H1 (cell line): ENCODE measurements at regions not wholly inside any gene's neighbourhood (a gene's known extent, or its start where the extent isn't known, plus 50 kb on each side); places are given as distances from the start of the nearest gene placed in this dataset.

Source experiments
- MAFK ChIP-seq: IDR thresholded peaks from 2 replicates; pipeline ENCODE4 v1.6.1; 2012; ENCODE audit warnings: low read depth, mild to moderate bottlenecking, improper control_type of control experiment, low read length
- POLR2A ChIP-seq, 2 experiments: IDR thresholded peaks; 1 replicate in 1 of 2; 2 replicates in 1 of 2; pipeline ENCODE4 v1.6.1; 2011; ENCODE audit warnings: low read depth in 2 of 2, low read length in 2 of 2, mild to moderate bottlenecking in 2 of 2; ENCODE audit errors: control extremely low read depth in 1 of 2
- POU5F1 ChIP-seq: IDR thresholded peaks from 2 replicates; pipeline ENCODE4 v1.6.1; 2011; ENCODE audit warnings: low read depth, mild to moderate bottlenecking, low read length, moderate library complexity
- RXRA ChIP-seq: IDR thresholded peaks from 2 replicates; pipeline ENCODE4 v1.6.1; 2011; ENCODE audit warnings: low read depth, mild to moderate bottlenecking, low read length, moderate library complexity; ENCODE audit not compliant: insufficient read depth
- TF ChIP-seq, protein P1 (sequence below): fragments of 300-600 bp; sonication (generic); IDR thresholded peaks from 2 replicates; pipeline ENCODE4 v1.7.1; 2012; ENCODE audit warnings: low read length, moderate library complexity, mild to moderate bottlenecking, inconsistent platforms; ENCODE audit not compliant: insufficient replicate concordance
- TF ChIP-seq, protein P2 (sequence below), 3 experiments: IDR thresholded peaks; 1 replicate in 2 of 3; 2 replicates in 1 of 3; pipeline versions ENCODE4 v1.5.1 to v1.6.1; 2011; ENCODE audit warnings: low read length in 3 of 3, mild to moderate bottlenecking in 3 of 3, inconsistent platforms in 2 of 3, low read depth in 1 of 3, moderate library complexity in 1 of 3; ENCODE audit not compliant: insufficient read depth in 1 of 3; ENCODE audit errors: control extremely low read depth in 1 of 3
- TF ChIP-seq, protein P3 (sequence below): IDR thresholded peaks from 2 replicates; pipeline ENCODE4 v1.6.1; 2012; ENCODE audit warnings: inconsistent platforms

DNA sequence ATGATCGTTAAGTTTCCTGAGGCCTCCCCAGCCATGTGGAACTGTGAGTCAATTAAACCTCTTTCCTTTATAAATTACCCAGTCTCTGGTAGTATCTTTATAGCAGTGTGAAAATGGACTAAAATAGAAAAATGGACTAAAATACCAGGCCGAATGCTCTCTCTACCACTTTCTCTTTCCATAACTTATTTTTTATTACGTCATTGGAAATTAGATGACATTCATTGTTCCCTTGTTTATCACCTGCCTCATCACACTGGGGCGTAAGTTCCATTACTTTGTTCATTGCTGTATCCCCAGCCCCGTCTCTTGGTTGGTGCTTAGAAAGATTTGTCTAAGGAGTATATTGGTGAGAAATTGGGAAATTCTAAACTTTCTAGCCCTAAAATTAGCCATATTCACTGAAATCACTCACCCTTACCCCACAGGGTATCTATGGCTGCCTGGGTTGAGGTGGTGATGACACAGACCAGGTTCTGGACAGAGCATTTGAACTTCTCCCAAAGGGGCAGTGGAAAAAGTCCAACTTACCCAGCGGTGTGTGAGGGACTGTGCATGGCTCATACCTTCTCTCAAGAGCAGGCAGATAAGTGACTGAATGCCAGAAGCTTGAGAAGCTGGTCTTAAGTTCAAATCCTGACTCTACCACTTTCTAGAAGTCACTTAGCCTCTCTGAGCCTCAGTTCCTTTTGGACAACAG lies 50.9 kb upstream of the TP53I11 start (continued):
- TF ChIP-seq, protein P1, sequence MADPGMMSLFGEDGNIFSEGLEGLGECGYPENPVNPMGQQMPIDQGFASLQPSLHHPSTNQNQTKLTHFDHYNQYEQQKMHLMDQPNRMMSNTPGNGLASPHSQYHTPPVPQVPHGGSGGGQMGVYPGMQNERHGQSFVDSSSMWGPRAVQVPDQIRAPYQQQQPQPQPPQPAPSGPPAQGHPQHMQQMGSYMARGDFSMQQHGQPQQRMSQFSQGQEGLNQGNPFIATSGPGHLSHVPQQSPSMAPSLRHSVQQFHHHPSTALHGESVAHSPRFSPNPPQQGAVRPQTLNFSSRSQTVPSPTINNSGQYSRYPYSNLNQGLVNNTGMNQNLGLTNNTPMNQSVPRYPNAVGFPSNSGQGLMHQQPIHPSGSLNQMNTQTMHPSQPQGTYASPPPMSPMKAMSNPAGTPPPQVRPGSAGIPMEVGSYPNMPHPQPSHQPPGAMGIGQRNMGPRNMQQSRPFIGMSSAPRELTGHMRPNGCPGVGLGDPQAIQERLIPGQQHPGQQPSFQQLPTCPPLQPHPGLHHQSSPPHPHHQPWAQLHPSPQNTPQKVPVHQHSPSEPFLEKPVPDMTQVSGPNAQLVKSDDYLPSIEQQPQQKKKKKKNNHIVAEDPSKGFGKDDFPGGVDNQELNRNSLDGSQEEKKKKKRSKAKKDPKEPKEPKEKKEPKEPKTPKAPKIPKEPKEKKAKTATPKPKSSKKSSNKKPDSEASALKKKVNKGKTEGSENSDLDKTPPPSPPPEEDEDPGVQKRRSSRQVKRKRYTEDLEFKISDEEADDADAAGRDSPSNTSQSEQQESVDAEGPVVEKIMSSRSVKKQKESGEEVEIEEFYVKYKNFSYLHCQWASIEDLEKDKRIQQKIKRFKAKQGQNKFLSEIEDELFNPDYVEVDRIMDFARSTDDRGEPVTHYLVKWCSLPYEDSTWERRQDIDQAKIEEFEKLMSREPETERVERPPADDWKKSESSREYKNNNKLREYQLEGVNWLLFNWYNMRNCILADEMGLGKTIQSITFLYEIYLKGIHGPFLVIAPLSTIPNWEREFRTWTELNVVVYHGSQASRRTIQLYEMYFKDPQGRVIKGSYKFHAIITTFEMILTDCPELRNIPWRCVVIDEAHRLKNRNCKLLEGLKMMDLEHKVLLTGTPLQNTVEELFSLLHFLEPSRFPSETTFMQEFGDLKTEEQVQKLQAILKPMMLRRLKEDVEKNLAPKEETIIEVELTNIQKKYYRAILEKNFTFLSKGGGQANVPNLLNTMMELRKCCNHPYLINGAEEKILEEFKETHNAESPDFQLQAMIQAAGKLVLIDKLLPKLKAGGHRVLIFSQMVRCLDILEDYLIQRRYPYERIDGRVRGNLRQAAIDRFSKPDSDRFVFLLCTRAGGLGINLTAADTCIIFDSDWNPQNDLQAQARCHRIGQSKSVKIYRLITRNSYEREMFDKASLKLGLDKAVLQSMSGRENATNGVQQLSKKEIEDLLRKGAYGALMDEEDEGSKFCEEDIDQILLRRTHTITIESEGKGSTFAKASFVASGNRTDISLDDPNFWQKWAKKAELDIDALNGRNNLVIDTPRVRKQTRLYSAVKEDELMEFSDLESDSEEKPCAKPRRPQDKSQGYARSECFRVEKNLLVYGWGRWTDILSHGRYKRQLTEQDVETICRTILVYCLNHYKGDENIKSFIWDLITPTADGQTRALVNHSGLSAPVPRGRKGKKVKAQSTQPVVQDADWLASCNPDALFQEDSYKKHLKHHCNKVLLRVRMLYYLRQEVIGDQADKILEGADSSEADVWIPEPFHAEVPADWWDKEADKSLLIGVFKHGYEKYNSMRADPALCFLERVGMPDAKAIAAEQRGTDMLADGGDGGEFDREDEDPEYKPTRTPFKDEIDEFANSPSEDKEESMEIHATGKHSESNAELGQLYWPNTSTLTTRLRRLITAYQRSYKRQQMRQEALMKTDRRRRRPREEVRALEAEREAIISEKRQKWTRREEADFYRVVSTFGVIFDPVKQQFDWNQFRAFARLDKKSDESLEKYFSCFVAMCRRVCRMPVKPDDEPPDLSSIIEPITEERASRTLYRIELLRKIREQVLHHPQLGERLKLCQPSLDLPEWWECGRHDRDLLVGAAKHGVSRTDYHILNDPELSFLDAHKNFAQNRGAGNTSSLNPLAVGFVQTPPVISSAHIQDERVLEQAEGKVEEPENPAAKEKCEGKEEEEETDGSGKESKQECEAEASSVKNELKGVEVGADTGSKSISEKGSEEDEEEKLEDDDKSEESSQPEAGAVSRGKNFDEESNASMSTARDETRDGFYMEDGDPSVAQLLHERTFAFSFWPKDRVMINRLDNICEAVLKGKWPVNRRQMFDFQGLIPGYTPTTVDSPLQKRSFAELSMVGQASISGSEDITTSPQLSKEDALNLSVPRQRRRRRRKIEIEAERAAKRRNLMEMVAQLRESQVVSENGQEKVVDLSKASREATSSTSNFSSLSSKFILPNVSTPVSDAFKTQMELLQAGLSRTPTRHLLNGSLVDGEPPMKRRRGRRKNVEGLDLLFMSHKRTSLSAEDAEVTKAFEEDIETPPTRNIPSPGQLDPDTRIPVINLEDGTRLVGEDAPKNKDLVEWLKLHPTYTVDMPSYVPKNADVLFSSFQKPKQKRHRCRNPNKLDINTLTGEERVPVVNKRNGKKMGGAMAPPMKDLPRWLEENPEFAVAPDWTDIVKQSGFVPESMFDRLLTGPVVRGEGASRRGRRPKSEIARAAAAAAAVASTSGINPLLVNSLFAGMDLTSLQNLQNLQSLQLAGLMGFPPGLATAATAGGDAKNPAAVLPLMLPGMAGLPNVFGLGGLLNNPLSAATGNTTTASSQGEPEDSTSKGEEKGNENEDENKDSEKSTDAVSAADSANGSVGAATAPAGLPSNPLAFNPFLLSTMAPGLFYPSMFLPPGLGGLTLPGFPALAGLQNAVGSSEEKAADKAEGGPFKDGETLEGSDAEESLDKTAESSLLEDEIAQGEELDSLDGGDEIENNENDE: no peak
- TF ChIP-seq MAFK (no peak), RXRA (no peak), POLR2A (IDR thresholded peaks at IDR 0.05; ENCODE audit: control extremely low read depth in 1 of 2, low read depth in 2 of 2, low read length in 2 of 2) (no peak), POU5F1 (no peak)
- TF ChIP-seq, protein P2, sequence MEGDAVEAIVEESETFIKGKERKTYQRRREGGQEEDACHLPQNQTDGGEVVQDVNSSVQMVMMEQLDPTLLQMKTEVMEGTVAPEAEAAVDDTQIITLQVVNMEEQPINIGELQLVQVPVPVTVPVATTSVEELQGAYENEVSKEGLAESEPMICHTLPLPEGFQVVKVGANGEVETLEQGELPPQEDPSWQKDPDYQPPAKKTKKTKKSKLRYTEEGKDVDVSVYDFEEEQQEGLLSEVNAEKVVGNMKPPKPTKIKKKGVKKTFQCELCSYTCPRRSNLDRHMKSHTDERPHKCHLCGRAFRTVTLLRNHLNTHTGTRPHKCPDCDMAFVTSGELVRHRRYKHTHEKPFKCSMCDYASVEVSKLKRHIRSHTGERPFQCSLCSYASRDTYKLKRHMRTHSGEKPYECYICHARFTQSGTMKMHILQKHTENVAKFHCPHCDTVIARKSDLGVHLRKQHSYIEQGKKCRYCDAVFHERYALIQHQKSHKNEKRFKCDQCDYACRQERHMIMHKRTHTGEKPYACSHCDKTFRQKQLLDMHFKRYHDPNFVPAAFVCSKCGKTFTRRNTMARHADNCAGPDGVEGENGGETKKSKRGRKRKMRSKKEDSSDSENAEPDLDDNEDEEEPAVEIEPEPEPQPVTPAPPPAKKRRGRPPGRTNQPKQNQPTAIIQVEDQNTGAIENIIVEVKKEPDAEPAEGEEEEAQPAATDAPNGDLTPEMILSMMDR (IDR thresholded peaks at IDR 0.05; ENCODE audit: control extremely low read depth in 1 of 3, insufficient read depth in 1 of 3, low read depth in 1 of 3, low read length in 3 of 3): no peak
- TF ChIP-seq, protein P3, sequence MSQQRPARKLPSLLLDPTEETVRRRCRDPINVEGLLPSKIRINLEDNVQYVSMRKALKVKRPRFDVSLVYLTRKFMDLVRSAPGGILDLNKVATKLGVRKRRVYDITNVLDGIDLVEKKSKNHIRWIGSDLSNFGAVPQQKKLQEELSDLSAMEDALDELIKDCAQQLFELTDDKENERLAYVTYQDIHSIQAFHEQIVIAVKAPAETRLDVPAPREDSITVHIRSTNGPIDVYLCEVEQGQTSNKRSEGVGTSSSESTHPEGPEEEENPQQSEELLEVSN: no peak
